ENCODE measurements at regions not wholly inside any gene's neighbourhood (a gene's known extent, or its start where the extent isn't known, plus 50 kb on each side); places are given as distances from the start of the nearest gene placed in this dataset.

GRCh38 chr1:98157524-98158313 is 236.9 kb upstream of the DPYD start:
- TF ChIP-seq CTCF (IDR thresholded peaks at IDR 0.05 in 2 of 3, conservative IDR thresholded peaks at IDR 0.05 in 1 of 3; ENCODE audit: control insufficient read depth in 2 of 3, extremely low read depth in 1 of 3, insufficient read depth in 1 of 3, low read depth in 3 of 3, low read length in 3 of 3), result no peak
- TF ChIP-seq POLR2AphosphoS5 (IDR thresholded peaks at IDR 0.05; ENCODE audit: low read length), result no peak
- TF ChIP-seq CUX1 (IDR thresholded peaks at IDR 0.05; ENCODE audit: insufficient replicate concordance, low read depth, low read length), result no peak
- TF ChIP-seq NRF1 (conservative IDR thresholded peaks at IDR 0.05; ENCODE audit: low read depth, low read length), result no peak
- no peak for TF ChIP-seq LARP7 (IDR thresholded peaks at IDR 0.05)
- no peak for TF ChIP-seq ZNF24 (IDR thresholded peaks at IDR 0.05)
- TF ChIP-seq FOXK2 (IDR thresholded peaks at IDR 0.05), result no peak
- TF ChIP-seq TAF1 (IDR thresholded peaks at IDR 0.05; ENCODE audit: borderline replicate concordance, low read depth, low read length), result no peak
- TF ChIP-seq POLR2A (IDR thresholded peaks at IDR 0.05; ENCODE audit: low read depth, low read length), result no peak

Measured in GM12878 (cell line).